MM.1S (cell line): ENCODE measurements at regions not wholly inside any gene's neighbourhood (a gene's known extent, or its start where the extent isn't known, plus 50 kb on each side); places are given as distances from the start of the nearest gene placed in this dataset.
A peak's percentile ranks its signal among the peaks of the same experiment; 100 is the strongest.

Source experiments
- DNase-seq: peaks from one replicate; pipeline ENCODE4 v3.0.0-alpha.2; 2015
- H2AFZ ChIP-seq: fragments of 300-600 bp; sonication (generic); 2 replicates; pipeline ENCODE4 v1.6.0; 2016; ENCODE audit warnings: antibody characterized with exemption, low read length
- H3F3A ChIP-seq: fragments of 300-600 bp; sonication (generic); 2 replicates; pipeline ENCODE4 v1.6.1; 2016; ENCODE audit warnings: mild to moderate bottlenecking, antibody characterized with exemption, low read length, moderate library complexity, mixed read lengths; ENCODE audit not compliant: insufficient read depth
- H3K27ac ChIP-seq: fragments of 300-600 bp; sonication (generic); 2 replicates; pipeline ENCODE4 v1.5.1; 2016; ENCODE audit warnings: mild to moderate bottlenecking, low read length
- H3K27me3 ChIP-seq: fragments of 300-600 bp; sonication (generic); replicated peaks from 2 replicates; pipeline ENCODE4 v1.6.0; 2016; ENCODE audit warnings: low read length; ENCODE audit not compliant: insufficient read depth
- H3K36me3 ChIP-seq: fragments of 300-600 bp; sonication (generic); replicated peaks from 2 replicates; pipeline ENCODE4 v1.6.1; 2016; ENCODE audit warnings: mild to moderate bottlenecking, low read length, mixed read lengths; ENCODE audit not compliant: insufficient read depth
- H3K4me1 ChIP-seq: fragments of 300-600 bp; sonication (generic); 2 replicates; pipeline ENCODE4 v1.6.1; 2016; ENCODE audit warnings: low read length, mixed read lengths
- H3K4me2 ChIP-seq: fragments of 300-600 bp; sonication (generic); 2 replicates; pipeline ENCODE4 v1.6.0; 2016; ENCODE audit warnings: low read depth, low read length
- H3K4me3 ChIP-seq: fragments of 300-600 bp; sonication (generic); 2 replicates; pipeline ENCODE4 v1.5.1; 2016; ENCODE audit warnings: low read length, mixed read lengths
- H3K79me2 ChIP-seq: fragments of 300-600 bp; sonication (generic); 2 replicates; pipeline ENCODE4 v1.6.1; 2016; ENCODE audit warnings: mixed run types, low read length, mixed read lengths
- H3K9ac ChIP-seq: fragments of 300-600 bp; sonication (generic); 2 replicates; pipeline ENCODE4 v1.6.1; 2016; ENCODE audit warnings: low read length, mixed read lengths
- H3K9me2 ChIP-seq: fragments of 300-600 bp; sonication (generic); replicated peaks from 2 replicates; pipeline ENCODE4 v1.6.1; 2016; ENCODE audit warnings: mild to moderate bottlenecking, low read length, mixed read lengths; ENCODE audit not compliant: insufficient read depth
- H3K9me3 ChIP-seq: fragments of 300-600 bp; sonication (generic); replicated peaks from 2 replicates; pipeline ENCODE4 v1.6.1; 2016; ENCODE audit warnings: mild to moderate bottlenecking, low read length, mixed read lengths; ENCODE audit not compliant: insufficient read depth
- H4K20me1 ChIP-seq: fragments of 300-600 bp; sonication (generic); 2 replicates; pipeline ENCODE4 v1.6.1; 2016; ENCODE audit warnings: mild to moderate bottlenecking, low read length, moderate library complexity, mixed read lengths; ENCODE audit not compliant: insufficient read depth
- EZH2 ChIP-seq: fragments of 300-600 bp; sonication (generic); optimal IDR thresholded peaks from 2 replicates; pipeline ENCODE3; 2017; ENCODE audit warnings: low read depth, mild to moderate bottlenecking, antibody characterized with exemption, low read length, mixed read lengths
- EZH2phosphoT487 ChIP-seq: fragments of 300-600 bp; sonication (generic); IDR thresholded peaks from 2 replicates; pipeline ENCODE4 v1.6.1; 2018; ENCODE audit warnings: antibody characterized with exemption, low read length
- TF ChIP-seq, protein P1 (sequence below): fragments of 300-600 bp; sonication (generic); IDR thresholded peaks from 2 replicates; pipeline ENCODE4 v1.5.1; 2016; ENCODE audit warnings: antibody characterized with exemption, low read length, mixed read lengths

DNA sequence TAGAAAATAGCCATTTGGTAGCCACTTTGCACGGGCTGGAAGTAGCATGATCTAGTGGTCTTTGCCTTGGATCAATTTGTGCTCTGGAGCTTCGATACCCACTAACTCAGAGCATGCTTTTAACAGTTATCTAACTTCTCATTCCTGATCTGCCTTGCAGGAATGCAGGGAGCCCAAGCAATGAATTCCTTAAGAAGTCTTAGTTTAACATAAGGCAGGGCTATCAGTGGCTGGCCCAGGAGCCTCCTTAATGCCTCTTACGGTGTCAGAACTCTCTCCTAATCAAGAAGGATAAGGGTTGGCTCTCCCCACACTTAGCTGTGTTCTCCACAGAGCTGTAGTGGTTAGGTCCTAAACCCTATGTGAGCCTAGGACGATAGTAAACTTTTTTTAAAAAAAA, 95.8 kb upstream of the TBCA start:
- no peak for TF ChIP-seq EZH2phosphoT487
- TF ChIP-seq, protein P1, sequence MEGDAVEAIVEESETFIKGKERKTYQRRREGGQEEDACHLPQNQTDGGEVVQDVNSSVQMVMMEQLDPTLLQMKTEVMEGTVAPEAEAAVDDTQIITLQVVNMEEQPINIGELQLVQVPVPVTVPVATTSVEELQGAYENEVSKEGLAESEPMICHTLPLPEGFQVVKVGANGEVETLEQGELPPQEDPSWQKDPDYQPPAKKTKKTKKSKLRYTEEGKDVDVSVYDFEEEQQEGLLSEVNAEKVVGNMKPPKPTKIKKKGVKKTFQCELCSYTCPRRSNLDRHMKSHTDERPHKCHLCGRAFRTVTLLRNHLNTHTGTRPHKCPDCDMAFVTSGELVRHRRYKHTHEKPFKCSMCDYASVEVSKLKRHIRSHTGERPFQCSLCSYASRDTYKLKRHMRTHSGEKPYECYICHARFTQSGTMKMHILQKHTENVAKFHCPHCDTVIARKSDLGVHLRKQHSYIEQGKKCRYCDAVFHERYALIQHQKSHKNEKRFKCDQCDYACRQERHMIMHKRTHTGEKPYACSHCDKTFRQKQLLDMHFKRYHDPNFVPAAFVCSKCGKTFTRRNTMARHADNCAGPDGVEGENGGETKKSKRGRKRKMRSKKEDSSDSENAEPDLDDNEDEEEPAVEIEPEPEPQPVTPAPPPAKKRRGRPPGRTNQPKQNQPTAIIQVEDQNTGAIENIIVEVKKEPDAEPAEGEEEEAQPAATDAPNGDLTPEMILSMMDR, result no peak
- TF ChIP-seq EZH2, result no peak
- no peaks in the 10 kb centered on the region for H3K9me3 ChIP-seq
- H3K4me1 ChIP-seq, result no peaks in the 10 kb centered on the region
- no peaks in the 10 kb centered on the region for H3F3A ChIP-seq
- H3K36me3 ChIP-seq, result no peaks in the 10 kb centered on the region
- H3K27me3 ChIP-seq, result no peaks in the 10 kb centered on the region
- H3K4me3 ChIP-seq, result no peak overlapping the region
- H3K4me2 ChIP-seq, result no peak overlapping the region
- no peak overlapping the region for H2AFZ ChIP-seq
- H3K9me2 ChIP-seq, result no peaks in the 10 kb centered on the region
- H3K27ac ChIP-seq, result no peak overlapping the region
- DNase-seq, result no peak
- H3K79me2 ChIP-seq, result no peaks in the 10 kb centered on the region
- no peak overlapping the region for H3K9ac ChIP-seq
- H4K20me1 ChIP-seq, result no peaks in the 10 kb centered on the region

DNA sequence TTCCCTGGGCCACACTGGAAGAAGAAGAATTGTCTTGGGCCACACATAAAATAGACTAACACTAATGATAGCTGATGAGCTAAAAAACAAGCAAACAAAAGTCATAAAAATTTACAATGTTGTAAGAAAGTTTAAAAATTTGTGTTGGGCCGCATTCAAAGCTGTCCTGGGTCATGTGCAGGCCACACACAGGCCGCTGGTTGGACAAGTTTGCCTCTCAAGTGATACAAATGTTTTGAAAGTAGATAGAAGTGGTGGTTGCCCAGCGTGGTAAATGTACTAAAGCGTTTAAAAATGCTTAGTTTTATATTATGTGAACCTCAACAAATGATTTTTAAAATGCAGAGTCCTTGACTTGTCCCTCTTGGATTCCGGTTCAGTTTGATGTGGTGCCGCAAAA, 94.9 kb upstream of the TBCA start:
- TF ChIP-seq, protein P1, result no peak
- TF ChIP-seq EZH2, result no peak
- no peak for TF ChIP-seq EZH2phosphoT487
- Histone ChIP-seq H3K9me3 (no peaks in the 10 kb centered on the region), H3K9me2 (no peaks in the 10 kb centered on the region), H3K4me1 (no peaks in the 10 kb centered on the region), H3K9ac (no peak overlapping the region), H2AFZ (no peak overlapping the region), H3K36me3 (no peaks in the 10 kb centered on the region), H3F3A (no peaks in the 10 kb centered on the region), H3K27me3 (no peaks in the 10 kb centered on the region), H3K79me2 (no peaks in the 10 kb centered on the region), H3K4me2 (no peak overlapping the region), H3K27ac (no peak overlapping the region), H4K20me1 (no peaks in the 10 kb centered on the region), H3K4me3 (no peak overlapping the region)
- DNase-seq, result no peak

DNA sequence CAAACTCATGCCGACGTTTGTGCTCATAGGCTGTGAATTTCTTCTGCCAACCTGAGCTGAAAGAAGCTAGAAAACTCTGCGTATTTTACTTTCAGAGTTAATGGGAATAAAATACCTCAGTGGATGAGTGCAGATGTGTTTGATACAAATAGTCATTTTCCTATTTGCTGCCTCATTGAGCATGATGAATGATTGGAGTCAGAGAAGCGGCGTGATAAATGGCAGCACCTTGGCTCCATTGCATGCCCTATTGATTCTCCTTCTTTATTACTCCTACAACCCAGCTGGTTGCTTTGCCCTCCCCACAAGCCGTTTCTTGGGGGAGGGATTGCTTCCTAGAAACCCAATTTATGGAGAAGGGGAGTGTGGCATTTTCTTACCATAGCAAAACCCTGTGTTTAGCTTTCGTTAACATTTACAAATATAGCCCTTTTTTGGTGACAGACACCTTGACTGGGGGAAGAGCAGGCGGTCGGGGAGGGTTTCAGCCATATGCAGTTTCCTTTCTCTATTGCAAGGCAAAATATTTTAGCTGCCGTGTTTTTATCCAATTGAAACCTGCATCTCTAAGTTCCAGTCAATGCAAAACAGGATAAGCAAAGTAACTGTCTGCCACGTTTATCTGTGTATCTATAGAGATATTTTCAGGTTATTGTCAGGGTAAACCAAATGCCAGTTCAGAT, 93.1 kb upstream of the TBCA start:
- no peak for DNase-seq
- Histone ChIP-seq H3K4me3 (no peak overlapping the region), H2AFZ (0 out of 2 replicates have a peak overlapping the region, but pooled peaks have one; percentile 4)

More for the DNA sequence above, 93.1 kb upstream of the TBCA start:
- Histone ChIP-seq H3F3A (no peaks in the 10 kb centered on the region), H3K27me3 (no peaks in the 10 kb centered on the region), H3K9ac (no peak overlapping the region), H3K9me3 (no peaks in the 10 kb centered on the region), H3K4me2 (no peak overlapping the region), H4K20me1 (no peaks in the 10 kb centered on the region), H3K79me2 (no peaks in the 10 kb centered on the region), H3K9me2 (no peaks in the 10 kb centered on the region), H3K4me1 (no peaks in the 10 kb centered on the region), H3K36me3 (no peaks in the 10 kb centered on the region), H3K27ac (no peak overlapping the region)
- TF ChIP-seq EZH2phosphoT487 (no peak), EZH2 (no peak)
- TF ChIP-seq, protein P1, result no peak
